ENCODE measurements at regions not wholly inside any gene's neighbourhood (a gene's known extent, or its start where the extent isn't known, plus 50 kb on each side); places are given as distances from the start of the nearest gene placed in this dataset.
"Not testable (repeated sequence)": the region's sequence is repeated elsewhere in the genome, so short reads cannot be mapped to it uniquely, and the experiment has no call there.

DNA sequence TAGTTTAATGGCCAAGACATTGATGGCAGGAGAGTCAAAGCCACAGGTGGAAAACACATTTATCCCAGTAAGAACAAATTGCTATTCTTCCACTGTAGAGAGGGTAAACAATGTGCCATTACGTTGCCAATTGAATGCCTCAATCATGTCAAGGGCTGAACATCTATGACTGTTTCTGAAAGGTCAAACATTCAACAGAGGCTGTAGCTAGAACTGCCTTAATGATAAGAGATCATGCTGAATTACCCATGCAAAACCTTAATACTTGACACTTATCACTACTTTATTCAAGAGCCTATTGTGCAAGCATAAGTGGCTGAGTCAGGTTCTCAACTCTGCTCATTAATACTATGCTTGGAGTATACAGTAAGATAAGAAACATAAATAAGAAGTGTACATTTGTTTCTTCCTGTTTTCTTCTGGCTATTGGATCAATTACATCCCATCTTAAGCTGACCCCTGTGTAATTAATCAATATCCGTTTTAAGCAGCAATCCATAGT lies 409.5 kb downstream of the OR4F29 start:
- not testable (repeated sequence) for TF ChIP-seq ZFX (IDR thresholded peaks at IDR 0.05); POLR2AphosphoS5 (IDR thresholded peaks at IDR 0.05; ENCODE audit: low read depth, low read length); POLR2A (IDR thresholded peaks at IDR 0.05; ENCODE audit: borderline replicate concordance, extremely low read depth, insufficient read depth, insufficient read length); EZH2 (IDR thresholded peaks at IDR 0.05)
- TF ChIP-seq, protein P1, sequence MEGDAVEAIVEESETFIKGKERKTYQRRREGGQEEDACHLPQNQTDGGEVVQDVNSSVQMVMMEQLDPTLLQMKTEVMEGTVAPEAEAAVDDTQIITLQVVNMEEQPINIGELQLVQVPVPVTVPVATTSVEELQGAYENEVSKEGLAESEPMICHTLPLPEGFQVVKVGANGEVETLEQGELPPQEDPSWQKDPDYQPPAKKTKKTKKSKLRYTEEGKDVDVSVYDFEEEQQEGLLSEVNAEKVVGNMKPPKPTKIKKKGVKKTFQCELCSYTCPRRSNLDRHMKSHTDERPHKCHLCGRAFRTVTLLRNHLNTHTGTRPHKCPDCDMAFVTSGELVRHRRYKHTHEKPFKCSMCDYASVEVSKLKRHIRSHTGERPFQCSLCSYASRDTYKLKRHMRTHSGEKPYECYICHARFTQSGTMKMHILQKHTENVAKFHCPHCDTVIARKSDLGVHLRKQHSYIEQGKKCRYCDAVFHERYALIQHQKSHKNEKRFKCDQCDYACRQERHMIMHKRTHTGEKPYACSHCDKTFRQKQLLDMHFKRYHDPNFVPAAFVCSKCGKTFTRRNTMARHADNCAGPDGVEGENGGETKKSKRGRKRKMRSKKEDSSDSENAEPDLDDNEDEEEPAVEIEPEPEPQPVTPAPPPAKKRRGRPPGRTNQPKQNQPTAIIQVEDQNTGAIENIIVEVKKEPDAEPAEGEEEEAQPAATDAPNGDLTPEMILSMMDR (IDR thresholded peaks at IDR 0.05 in 2 of 3, conservative IDR thresholded peaks at IDR 0.05 in 1 of 3; ENCODE audit: borderline replicate concordance in 1 of 3, insufficient read depth in 1 of 3, low read depth in 2 of 3, low read length in 2 of 3) = not testable (repeated sequence)
- TF ChIP-seq, protein P2, sequence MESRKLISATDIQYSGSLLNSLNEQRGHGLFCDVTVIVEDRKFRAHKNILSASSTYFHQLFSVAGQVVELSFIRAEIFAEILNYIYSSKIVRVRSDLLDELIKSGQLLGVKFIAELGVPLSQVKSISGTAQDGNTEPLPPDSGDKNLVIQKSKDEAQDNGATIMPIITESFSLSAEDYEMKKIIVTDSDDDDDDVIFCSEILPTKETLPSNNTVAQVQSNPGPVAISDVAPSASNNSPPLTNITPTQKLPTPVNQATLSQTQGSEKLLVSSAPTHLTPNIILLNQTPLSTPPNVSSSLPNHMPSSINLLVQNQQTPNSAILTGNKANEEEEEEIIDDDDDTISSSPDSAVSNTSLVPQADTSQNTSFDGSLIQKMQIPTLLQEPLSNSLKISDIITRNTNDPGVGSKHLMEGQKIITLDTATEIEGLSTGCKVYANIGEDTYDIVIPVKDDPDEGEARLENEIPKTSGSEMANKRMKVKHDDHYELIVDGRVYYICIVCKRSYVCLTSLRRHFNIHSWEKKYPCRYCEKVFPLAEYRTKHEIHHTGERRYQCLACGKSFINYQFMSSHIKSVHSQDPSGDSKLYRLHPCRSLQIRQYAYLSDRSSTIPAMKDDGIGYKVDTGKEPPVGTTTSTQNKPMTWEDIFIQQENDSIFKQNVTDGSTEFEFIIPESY (IDR thresholded peaks at IDR 0.05; ENCODE audit: extremely low read depth, insufficient replicate concordance, low read length) = not testable (repeated sequence)

Data from HCT116 (cell line).